Left cardiac atrium (tissue), 4 donors: ENCODE measurements at regions not wholly inside any gene's neighbourhood (a gene's known extent, or its start where the extent isn't known, plus 50 kb on each side); places are given as distances from the start of the nearest gene placed in this dataset.

Source experiments
- ATAC-seq, 2 donors: fragments of 200-7000 bp; cut with Tn5 transposase; one replicate each; pipeline ENCODE4 v1.9.1; 2020; ENCODE audit warnings: mild to moderate bottlenecking in 2 of 2, moderate library complexity in 2 of 2
- DNase-seq: peaks from one replicate; pipeline ENCODE4 v3.0.0-alpha.2; 2020
- intact Hi-C, 2 donors: fragments of 100-400 bp; cut with DNase I; formaldehyde crosslinking; loops; one replicate each; pipeline versions ENCODE4 v1.14.1 to v1.15.1; 2022 to 2023
- donor health status: DM: no; HTN: yes; CAD: no.
- donor health status: DM: no; HTN: yes; CAD: no; lungs with severe emphysema.
- donor health status: DM: yes; HTN: yes; CAD: no.
- donor health status: Dilated cardiomyopathy.

GRCh38 chr1:220976390-220976789 is 97.1 kb downstream of the HLX start:
- ATAC-seq (no peak), DNase-seq (no peak)
- intact Hi-C loops = no loop called here

GRCh38 chr1:220979371-220979770 is 100.1 kb downstream of the HLX start:
- ATAC-seq (no peak), DNase-seq (no peak)
- intact Hi-C loops = no loop called here

- DNase-seq = no peak
- no peak for ATAC-seq
- intact Hi-C loops = no loop called here
Measured at GRCh38 chr1:220982686-220983085, 103.4 kb downstream of the HLX start.

- ATAC-seq = no peak
- DNase-seq = no peak
- intact Hi-C loops = no loop called here
Measured at GRCh38 chr1:220983877-220984635, 104.8 kb downstream of the HLX start.

- intact Hi-C loops = no loop called here
- no peak for DNase-seq
- ATAC-seq = peak in 1 of 2 donors; percentile 62
Measured at GRCh38 chr1:220990427-220991339, 111.4 kb downstream of the HLX start.

- no peak for DNase-seq
- intact Hi-C loops = no loop called here
- no peak for ATAC-seq
Measured at GRCh38 chr1:220991506-220991905, 112.3 kb downstream of the HLX start.

GRCh38 chr1:220991959-220992704 is 112.9 kb downstream of the HLX start:
- ATAC-seq = peak; percentile 21 to 53
- DNase-seq = no peak
- intact Hi-C loops = no loop called here

GRCh38 chr1:220992705-220993052 is 113.4 kb downstream of the HLX start:
- DNase-seq (no peak), ATAC-seq (no peak)
- intact Hi-C loops = no loop called here

GRCh38 chr1:220994671-220995070 is 115.4 kb downstream of the HLX start:
- no peak for DNase-seq
- intact Hi-C loops = no loop called here
- no peak for ATAC-seq

GRCh38 chr1:220997791-220998190 is 118.5 kb downstream of the HLX start:
- ATAC-seq (no peak), DNase-seq (no peak)
- intact Hi-C loops = no loop called here

GRCh38 chr1:220999872-221000863 is 120.9 kb downstream of the HLX start:
- intact Hi-C loops = no loop called here
- DNase-seq = no peak
- peak; percentile 78 to 86 for ATAC-seq

- no peak for DNase-seq
- intact Hi-C loops = no loop called here
- ATAC-seq = no peak
Measured at GRCh38 chr1:221001167-221001566, 121.9 kb downstream of the HLX start.

GRCh38 chr1:221002601-221003000 is 123.4 kb downstream of the HLX start:
- no peak for ATAC-seq
- intact Hi-C loops = no loop called here
- DNase-seq = no peak

GRCh38 chr1:221011145-221011544 is 131.9 kb downstream of the HLX start:
- intact Hi-C loops = no loop called here
- DNase-seq (no peak), ATAC-seq (peak; percentile 50 to 65)

- intact Hi-C loops = no loop called here
- no peak for DNase-seq
- ATAC-seq = no peak
Measured at GRCh38 chr1:221012120-221012519, 132.9 kb downstream of the HLX start.

GRCh38 chr1:221013691-221014660 is 134.7 kb downstream of the HLX start:
- intact Hi-C loops = no loop called here
- ATAC-seq (peak in 1 of 2 donors; percentile 27), DNase-seq (no peak)

- ATAC-seq (no peak), DNase-seq (no peak)
- intact Hi-C loops = no loop called here
Measured at GRCh38 chr1:221015159-221015790, 136.0 kb downstream of the HLX start.
